GM12878 (cell line): ENCODE measurements at regions not wholly inside any gene's neighbourhood (a gene's known extent, or its start where the extent isn't known, plus 50 kb on each side); places are given as distances from the start of the nearest gene placed in this dataset.

Experiments used
- CTCF ChIP-seq, 3 experiments: IDR thresholded peaks in 2 of 3; conservative IDR thresholded peaks in 1 of 3; 2 replicates each; pipeline ENCODE4 v1.5.1; 2011; ENCODE audit warnings: low read depth in 3 of 3, low read length in 3 of 3, mild to moderate bottlenecking in 3 of 3, control low read depth in 2 of 3, moderate library complexity in 2 of 3, inconsistent platforms in 1 of 3, mixed read lengths in 1 of 3; ENCODE audit not compliant: control insufficient read depth in 2 of 3, insufficient read depth in 1 of 3; ENCODE audit errors: extremely low read depth in 1 of 3
- FOXM1 ChIP-seq: IDR thresholded peaks from 2 replicates; pipeline ENCODE4 v1.6.1; 2012; ENCODE audit warnings: low read depth, mild to moderate bottlenecking, inconsistent platforms, low read length, moderate library complexity
- POLR2A ChIP-seq: IDR thresholded peaks from 2 replicates; pipeline ENCODE4 v1.6.1; 2011; ENCODE audit warnings: low read depth, mild to moderate bottlenecking, low read length

GRCh38 chr5:42930934-42931333, 109.2 kb downstream of the ANXA2R start:
- no peak for TF ChIP-seq FOXM1
- TF ChIP-seq POLR2A, result no peak
- TF ChIP-seq CTCF (IDR thresholded peaks at IDR 0.05 in 2 of 3, conservative IDR thresholded peaks at IDR 0.05 in 1 of 3; ENCODE audit: control insufficient read depth in 2 of 3, extremely low read depth in 1 of 3, insufficient read depth in 1 of 3, low read depth in 3 of 3, low read length in 3 of 3), result no peak
